ENCODE measurements at regions not wholly inside any gene's neighbourhood (a gene's known extent, or its start where the extent isn't known, plus 50 kb on each side); places are given as distances from the start of the nearest gene placed in this dataset.

- no peak for TF ChIP-seq CTCF (IDR thresholded peaks at IDR 0.05; ENCODE audit: low read depth, low read length)
- no peak overlapping the region for H3K4me3 ChIP-seq (ENCODE audit: low read depth, low read length)
Observed at GRCh38 chr10:81116990-81117389, 579.3 kb downstream of the SH2D4B start.

DNA sequence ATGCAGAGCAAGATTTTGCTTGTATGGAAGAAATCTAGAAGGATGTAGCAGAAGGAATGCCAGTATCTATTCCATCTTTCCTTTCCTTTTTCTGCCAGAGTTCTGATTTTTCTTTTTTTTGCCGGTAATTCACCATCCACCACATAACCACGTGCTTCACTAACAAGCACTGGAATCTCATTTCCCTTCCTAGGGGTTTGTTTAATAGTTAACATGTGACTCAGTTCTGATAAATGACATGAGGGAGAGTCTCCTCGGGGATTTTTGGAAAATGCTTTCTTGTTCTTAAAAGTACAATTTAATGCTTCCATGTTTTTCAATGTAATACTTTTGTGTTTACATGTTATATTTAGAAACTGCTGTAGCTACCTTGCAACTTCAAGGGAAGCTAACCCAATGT is 590.2 kb downstream of the SH2D4B start:
- TF ChIP-seq CTCF (IDR thresholded peaks at IDR 0.05; ENCODE audit: low read depth, low read length) = no peak
- no peak overlapping the region for H3K4me3 ChIP-seq (ENCODE audit: low read depth, low read length)

GRCh38 chr10:81130014-81130413 is 592.3 kb downstream of the SH2D4B start:
- TF ChIP-seq CTCF (IDR thresholded peaks at IDR 0.05; ENCODE audit: low read depth, low read length) = no peak
- no peak overlapping the region for H3K4me3 ChIP-seq (ENCODE audit: low read depth, low read length)

DNA sequence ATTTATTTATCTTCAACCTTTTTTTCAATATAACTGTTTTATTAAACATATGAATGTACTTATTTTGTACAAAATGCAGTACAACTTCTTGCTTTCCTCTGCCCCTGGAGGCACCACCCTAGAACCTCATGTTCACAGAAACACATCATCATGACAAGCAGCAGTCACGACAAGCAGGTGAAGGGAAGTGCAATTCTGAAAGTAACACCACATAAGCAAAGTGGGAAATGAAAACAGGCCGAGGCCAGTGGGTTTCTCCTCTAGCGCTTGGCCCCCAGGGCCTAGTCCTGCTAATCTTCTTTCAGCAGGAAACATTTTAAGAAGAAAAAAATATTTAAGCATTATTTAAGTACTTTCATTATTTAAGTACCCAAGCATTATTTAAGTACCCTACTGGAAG is 598.1 kb downstream of the SH2D4B start:
- TF ChIP-seq CTCF (IDR thresholded peaks at IDR 0.05; ENCODE audit: low read depth, low read length) = no peak
- H3K4me3 ChIP-seq (ENCODE audit: low read depth, low read length) = no peak overlapping the region

- H3K4me3 ChIP-seq (ENCODE audit: low read depth, low read length) = no peak overlapping the region
- no peak for TF ChIP-seq CTCF (IDR thresholded peaks at IDR 0.05; ENCODE audit: low read depth, low read length)
Observed at GRCh38 chr10:81136261-81136660, 598.6 kb downstream of the SH2D4B start.

GRCh38 chr10:81145975-81146374 is 608.3 kb downstream of the SH2D4B start:
- no peak for TF ChIP-seq CTCF (IDR thresholded peaks at IDR 0.05; ENCODE audit: low read depth, low read length)
- H3K4me3 ChIP-seq (ENCODE audit: low read depth, low read length) = no peak overlapping the region

- no peak for TF ChIP-seq CTCF (IDR thresholded peaks at IDR 0.05; ENCODE audit: low read depth, low read length)
Observed at GRCh38 chr10:81146436-81146835, 608.7 kb downstream of the SH2D4B start.

More at GRCh38 chr10:81146436-81146835, 608.7 kb downstream of the SH2D4B start:
- no peak overlapping the region for H3K4me3 ChIP-seq (ENCODE audit: low read depth, low read length)

Measured in WI38 (cell line).